Pancreas (tissue), 10 donors: ENCODE measurements at regions not wholly inside any gene's neighbourhood (a gene's known extent, or its start where the extent isn't known, plus 50 kb on each side); places are given as distances from the start of the nearest gene placed in this dataset.

ENCODE experiments used
- ATAC-seq, 4 donors: fragments of 200-7000 bp; cut with Tn5 transposase; one replicate each; pipeline versions ENCODE4 v1.8.0 to v1.9.1; 2020; ENCODE audit warnings: mild to moderate bottlenecking in 4 of 4, moderate library complexity in 4 of 4
- DNase-seq, 6 donors: peaks; one replicate each; pipeline ENCODE4 v3.0.0-alpha.2; 2020
- FAIRE-seq: peaks from 2 replicates; lab custom pipeline; 2012; peaks lifted over from hg19 to GRCh38; lab: Jason Lieb, UNC
- H3K27ac ChIP-seq, 4 donors: fragments of 200-600 bp; sonication (generic); 1 replicate in 3 of 4; 2 replicates in 1 of 4; pipeline versions ENCODE4 v1.5.0 to v1.8.0; 2020
- H3K27me3 ChIP-seq, 4 donors: fragments of 200-600 bp; one replicate each; pipeline ENCODE4 v1.8.0; 2021
- H3K36me3 ChIP-seq, 3 donors: fragments of 200-600 bp; sonication (generic) in 1 of 3; one replicate each; pipeline versions ENCODE4 v1.5.0 to v1.8.0; 2020 to 2021
- H3K4me1 ChIP-seq, 3 donors: fragments of 200-600 bp; one replicate each; pipeline ENCODE4 v1.8.0; 2021
- H3K4me3 ChIP-seq, 4 donors: fragments of 200-600 bp; sonication (generic) in 2 of 4; one replicate each; pipeline versions ENCODE4 v1.5.0 to v1.8.0; 2020 to 2021
- H3K9me3 ChIP-seq, 4 donors: fragments of 200-600 bp; one replicate each; pipeline ENCODE4 v1.8.0; 2021
- WGBS, 2 donors: extraction: QIAGEN DNeasy Blood & Tissue Kit; methylation state at CpG; one replicate each; pipeline ENCODE4 v1.1.7; 2013; 5-methylcytosine and 5-hydroxymethylcytosine counted together
- intact Hi-C, 3 donors: fragments of 100-400 bp; cut with DNase I; formaldehyde crosslinking; loops; one replicate each; pipeline versions ENCODE4 v1.11.1 to v1.14.2; 2022
- TF ChIP-seq, protein P1 (sequence below), 4 donors: fragments of 200-600 bp; sonication (generic) in 3 of 4; IDR thresholded peaks; one replicate each; pipeline versions ENCODE4 v1.5.0 to v1.8.0; 2021; ENCODE audit warnings: antibody characterized with exemption in 4 of 4
- donor health status: healthy with polysubstance abuse.
- donor health status: DM: no; HTN: no; CAD: no; lungs with moderate emphysema.
- donor health status: DM: no; HTN: no; CAD: no.
- donor health status: control.
- donor health status: control.
- donor health status: Bipolar disorder and iron deficiency.
- donor health status: DM: yes; HTN: yes; CAD: no.
- donor health status: DM: no; HTN: no; CAD: no.
- donor health status: DM: no; HTN: no; CAD: no.
- donor health status: DM: yes; HTN: yes; CAD: no.

DNA sequence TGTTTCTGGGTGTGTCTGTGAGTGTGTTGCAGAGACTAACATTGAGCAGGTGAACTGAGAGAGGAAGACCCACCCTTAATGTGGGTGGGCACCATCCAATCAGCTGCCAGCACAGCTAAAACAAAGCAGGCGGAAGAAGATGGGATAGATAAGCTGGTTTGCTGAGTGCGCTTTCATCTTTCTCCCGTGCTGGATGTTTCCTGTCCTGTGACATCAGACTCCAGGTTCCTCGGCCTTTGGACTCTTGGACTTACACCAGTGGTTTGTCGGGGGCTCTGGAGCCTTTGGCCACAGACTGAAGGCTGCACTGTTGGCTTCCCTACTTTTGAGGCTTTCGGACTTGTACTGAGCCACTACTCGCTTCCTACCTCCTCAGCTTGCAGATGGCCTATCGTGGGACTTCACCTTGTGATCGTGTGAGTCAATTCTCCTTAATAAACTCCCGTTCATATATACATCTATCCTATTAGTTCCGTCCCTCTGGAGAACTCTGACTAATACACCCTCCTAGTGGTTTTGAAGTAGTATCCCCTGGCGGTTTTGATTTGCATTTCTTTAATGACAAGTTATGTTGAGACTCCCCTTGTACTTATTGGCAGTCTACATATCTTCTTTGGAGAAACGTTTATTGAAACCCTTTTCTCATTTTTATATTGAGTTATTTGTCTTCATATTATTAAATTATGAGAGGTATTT is 546.6 kb upstream of the TMPRSS15 start:
- no peak overlapping the region for H3K4me3 ChIP-seq
- FAIRE-seq (no peak), DNase-seq (no peak), ATAC-seq (no peak)
- H3K27me3 ChIP-seq: no peaks in the 10 kb centered on the region
- H3K4me1 ChIP-seq: peaks cover 0 to 10% (median 2%) of the 10 kb centered on the region in 3 donors
- TF ChIP-seq, protein P1, sequence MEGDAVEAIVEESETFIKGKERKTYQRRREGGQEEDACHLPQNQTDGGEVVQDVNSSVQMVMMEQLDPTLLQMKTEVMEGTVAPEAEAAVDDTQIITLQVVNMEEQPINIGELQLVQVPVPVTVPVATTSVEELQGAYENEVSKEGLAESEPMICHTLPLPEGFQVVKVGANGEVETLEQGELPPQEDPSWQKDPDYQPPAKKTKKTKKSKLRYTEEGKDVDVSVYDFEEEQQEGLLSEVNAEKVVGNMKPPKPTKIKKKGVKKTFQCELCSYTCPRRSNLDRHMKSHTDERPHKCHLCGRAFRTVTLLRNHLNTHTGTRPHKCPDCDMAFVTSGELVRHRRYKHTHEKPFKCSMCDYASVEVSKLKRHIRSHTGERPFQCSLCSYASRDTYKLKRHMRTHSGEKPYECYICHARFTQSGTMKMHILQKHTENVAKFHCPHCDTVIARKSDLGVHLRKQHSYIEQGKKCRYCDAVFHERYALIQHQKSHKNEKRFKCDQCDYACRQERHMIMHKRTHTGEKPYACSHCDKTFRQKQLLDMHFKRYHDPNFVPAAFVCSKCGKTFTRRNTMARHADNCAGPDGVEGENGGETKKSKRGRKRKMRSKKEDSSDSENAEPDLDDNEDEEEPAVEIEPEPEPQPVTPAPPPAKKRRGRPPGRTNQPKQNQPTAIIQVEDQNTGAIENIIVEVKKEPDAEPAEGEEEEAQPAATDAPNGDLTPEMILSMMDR (IDR thresholded peaks at IDR 0.05): no peak
- WGBS, 2 donors: 59 to 72% methylated on average over 13 of the region's 13 CpGs
- intact Hi-C loops: no loop called here
- H3K36me3 ChIP-seq: no peaks in the 10 kb centered on the region
- no peaks in the 10 kb centered on the region for H3K9me3 ChIP-seq
- no peak overlapping the region for H3K27ac ChIP-seq

DNA sequence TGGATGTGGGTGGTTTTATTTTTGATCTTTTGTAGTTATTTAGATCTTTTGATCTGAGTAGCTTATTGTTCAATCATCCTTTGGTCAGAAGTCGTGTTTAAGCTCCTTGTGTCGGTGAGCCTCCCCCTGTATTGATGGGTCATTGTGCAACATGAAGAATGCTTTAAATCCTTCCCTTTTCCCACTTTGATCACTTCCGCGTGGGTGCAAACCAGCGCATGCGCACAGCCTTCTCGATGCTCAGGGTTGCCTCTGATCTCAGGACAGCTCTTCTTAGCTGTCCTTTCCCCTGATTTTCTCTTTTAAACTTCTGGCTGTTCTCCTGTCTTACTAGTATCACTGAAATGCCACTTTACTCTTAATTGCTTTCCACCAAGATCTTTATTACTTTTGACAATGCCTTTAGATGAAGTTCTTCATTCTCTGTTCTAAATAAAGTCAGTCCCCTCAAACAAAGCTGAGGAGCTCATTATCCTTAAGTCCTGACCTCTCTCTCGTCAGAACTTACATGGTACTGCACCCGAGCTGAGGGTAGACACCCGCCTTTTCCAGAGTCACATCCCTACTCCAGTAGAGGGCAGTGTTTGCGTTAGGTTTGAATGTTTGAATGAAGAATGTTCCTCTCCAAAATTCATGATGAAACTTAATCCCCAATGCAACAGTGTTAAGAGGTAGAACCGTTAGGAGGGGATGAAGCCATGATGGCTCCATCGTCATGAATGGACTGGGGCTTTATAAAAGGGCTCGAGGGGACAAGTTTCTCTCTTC is 547.9 kb upstream of the TMPRSS15 start:
- DNase-seq (peak in 1 of 6 donors; percentile 17), FAIRE-seq (no peak), ATAC-seq (peak in 3 of 4 donors; percentile 67 to 76 (median 70))
- 40 to 58% methylated on average over 14 of the region's 14 CpGs for WGBS, 2 donors
- H3K9me3 ChIP-seq: no peaks in the 10 kb centered on the region
- TF ChIP-seq, protein P1 (IDR thresholded peaks at IDR 0.05): peak in 3 of 4 donors; percentile 12 to 37 (median 32)
- H3K27me3 ChIP-seq: no peaks in the 10 kb centered on the region
- intact Hi-C loops: no loop called here
- H3K27ac ChIP-seq: no peak overlapping the region
- H3K4me3 ChIP-seq: no peak overlapping the region
- H3K36me3 ChIP-seq: no peaks in the 10 kb centered on the region
- peaks cover 0 to 11% (median 2%) of the 10 kb centered on the region in 3 donors for H3K4me1 ChIP-seq

DNA sequence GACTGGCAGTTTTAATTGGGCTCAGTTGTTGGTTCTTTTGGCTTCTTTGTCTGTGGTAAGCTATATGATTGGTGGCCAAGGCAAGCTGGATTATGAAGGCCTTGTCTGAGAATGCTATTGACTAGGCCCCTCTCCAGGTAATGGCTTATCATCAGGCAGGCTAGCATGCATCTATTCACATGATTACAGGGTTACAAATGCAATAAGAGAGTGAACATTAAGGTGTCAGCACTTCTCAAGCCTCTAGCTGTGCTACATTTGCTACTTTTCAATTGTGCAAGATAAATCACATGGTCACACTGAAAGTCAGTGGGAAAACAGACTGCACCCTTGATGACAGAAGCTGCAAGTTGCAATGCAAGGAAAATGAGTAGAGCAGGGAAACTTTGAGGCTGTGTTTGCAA is 550.9 kb upstream of the TMPRSS15 start:
- H3K27ac ChIP-seq: no peak overlapping the region
- DNase-seq (no peak), ATAC-seq (peak; percentile 43 to 78 (median 68))

DNA sequence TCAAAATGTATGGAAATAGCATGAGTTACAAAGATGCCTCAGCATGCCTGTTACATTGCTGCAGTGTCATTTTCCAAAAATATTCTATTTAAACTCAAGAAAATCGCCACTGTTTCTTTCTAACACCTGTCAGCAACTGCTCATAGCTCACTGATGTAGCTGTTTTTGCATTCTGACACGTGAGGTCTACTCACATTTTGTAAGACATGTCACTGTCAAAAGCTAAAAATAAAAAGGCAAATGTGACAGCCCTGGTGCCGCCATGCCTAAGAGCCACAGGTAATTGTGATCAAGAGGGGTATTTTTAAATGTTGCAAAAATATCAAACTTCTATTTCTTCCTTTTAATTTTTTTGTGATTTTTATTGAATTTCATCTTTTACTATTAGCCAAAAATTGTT is 556.2 kb upstream of the TMPRSS15 start:
- Histone ChIP-seq H3K9me3 (no peaks in the 10 kb centered on the region), H3K4me3 (no peak overlapping the region), H3K27me3 (no peaks in the 10 kb centered on the region), H3K27ac (no peak overlapping the region), H3K4me1 (peaks cover 0 to 5% (median 0%) of the 10 kb centered on the region in 3 donors), H3K36me3 (no peaks in the 10 kb centered on the region)
- WGBS, 2 donors: 58 to 79% methylated on average over 3 of the region's 3 CpGs
- ATAC-seq (no peak), DNase-seq (no peak), FAIRE-seq (no peak)
- intact Hi-C loops: no loop called here
- TF ChIP-seq, protein P1 (IDR thresholded peaks at IDR 0.05): no peak

More for the DNA sequence above, 550.9 kb upstream of the TMPRSS15 start:
- Histone ChIP-seq H3K9me3 (no peaks in the 10 kb centered on the region), H3K27me3 (no peaks in the 10 kb centered on the region), H3K4me1 (peaks cover 0 to 11% (median 2%) of the 10 kb centered on the region in 3 donors), H3K4me3 (no peak overlapping the region), H3K36me3 (no peaks in the 10 kb centered on the region)
- no peak for FAIRE-seq
- intact Hi-C loops: no loop called here
- TF ChIP-seq, protein P1 (IDR thresholded peaks at IDR 0.05): no peak
